ENCODE measurements at regions not wholly inside any gene's neighbourhood (a gene's known extent, or its start where the extent isn't known, plus 50 kb on each side); places are given as distances from the start of the nearest gene placed in this dataset.
"Not testable (repeated sequence)": the region's sequence is repeated elsewhere in the genome, so short reads cannot be mapped to it uniquely, and the experiment has no call there.

GRCh38 chr4:135007400-135007799, 805.8 kb upstream of the PABPC4L start:
- no peak for DNase-seq

- no peak for DNase-seq
These were observed 797.6 kb upstream of the PABPC4L start for GRCh38 chr4:134999169-134999568.

DNA sequence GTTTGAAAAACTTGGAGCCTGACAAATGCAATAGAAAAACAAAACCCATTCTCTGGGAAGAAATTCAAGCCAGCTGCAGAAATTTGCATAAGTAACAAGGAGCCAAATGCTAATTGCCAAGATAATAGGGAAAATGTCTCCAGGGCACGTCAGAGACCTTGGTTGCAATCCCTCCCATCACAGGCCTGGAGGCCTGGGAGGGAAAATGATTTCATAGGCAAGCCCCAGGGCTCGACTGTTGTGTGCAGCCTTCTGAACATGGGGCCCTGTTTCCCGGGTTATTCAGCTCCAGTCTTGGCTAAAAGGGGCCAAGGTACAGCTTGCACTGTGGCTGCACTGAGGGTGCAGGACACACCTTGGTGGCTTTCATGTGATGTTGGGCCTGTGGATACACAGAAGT, 760.4 kb upstream of the PABPC4L start:
- no peak for DNase-seq

DNA sequence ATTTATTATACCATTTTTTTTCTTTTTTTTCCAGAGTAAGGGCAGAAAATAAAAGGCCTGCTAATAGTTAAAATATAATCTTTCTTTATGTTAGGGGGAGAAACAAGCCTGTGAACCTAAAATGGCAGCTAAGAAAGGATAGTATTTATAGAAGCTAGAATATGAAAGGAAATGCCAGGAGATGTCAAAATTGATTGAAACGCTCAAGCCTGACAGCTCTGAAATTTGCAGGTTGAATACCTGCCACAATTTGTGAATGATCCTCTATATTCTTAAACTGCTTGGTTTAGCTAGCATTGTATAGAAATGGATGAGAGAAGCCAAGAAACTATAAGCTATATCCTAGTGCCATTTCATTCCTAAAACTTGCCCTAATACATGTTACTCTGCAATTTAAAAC, 757.3 kb upstream of the PABPC4L start:
- DNase-seq, result no peak

GRCh38 chr4:134955059-134955458, 753.5 kb upstream of the PABPC4L start:
- no peak for DNase-seq

- no peak for DNase-seq
These were observed 751.2 kb upstream of the PABPC4L start for GRCh38 chr4:134952775-134953174.

DNA sequence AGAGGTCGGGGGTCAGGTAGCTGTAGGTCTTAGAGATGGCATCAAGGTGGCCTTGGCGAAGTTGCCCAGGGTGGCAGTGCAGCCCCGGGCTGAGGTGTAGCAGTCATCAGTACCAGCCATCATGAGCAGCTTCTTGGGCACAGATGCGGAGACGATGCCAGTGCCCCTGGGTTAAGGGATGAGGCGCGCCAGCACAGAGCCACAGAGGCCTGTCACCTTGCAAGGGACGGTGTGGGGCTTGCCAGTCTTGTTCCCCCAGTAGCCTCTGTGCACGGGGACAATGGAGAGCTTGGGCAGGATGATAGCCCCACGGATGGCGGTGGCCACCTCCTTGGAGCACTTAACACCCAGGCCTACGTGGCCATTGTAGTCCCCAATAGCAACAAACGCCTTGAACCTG, 750.7 kb upstream of the PABPC4L start:
- no peak for DNase-seq

DNA sequence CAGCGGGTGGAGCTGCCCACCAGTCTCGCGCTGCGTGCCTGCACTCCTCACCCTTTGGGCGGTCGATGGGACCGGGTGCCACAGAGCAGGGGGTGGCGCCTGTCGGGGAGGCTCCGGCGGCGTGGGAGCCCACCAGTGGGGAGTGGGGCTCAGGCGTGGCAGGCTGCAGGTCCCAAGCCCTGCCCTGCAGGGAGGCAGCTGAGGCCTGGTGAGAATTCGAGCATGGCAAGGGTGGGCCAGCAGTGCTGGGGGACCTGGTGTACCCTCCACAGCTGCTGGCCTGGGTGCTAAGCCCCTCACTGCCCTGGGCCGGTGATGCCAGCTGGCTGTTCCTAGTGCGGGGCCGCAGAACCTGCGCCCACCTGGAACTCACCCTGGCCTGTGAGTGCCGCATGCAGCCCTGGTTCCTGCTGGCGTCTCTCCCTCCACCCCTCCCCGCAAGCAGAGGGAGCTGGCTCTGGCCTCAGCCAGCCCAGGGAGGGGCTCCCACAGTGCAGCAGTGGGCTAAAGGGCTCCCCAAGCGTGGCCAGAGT, 746.6 kb upstream of the PABPC4L start:
- DNase-seq, result no peak

- DNase-seq, result no peak
These were observed 742.5 kb upstream of the PABPC4L start for GRCh38 chr4:134944115-134944514.

DNA sequence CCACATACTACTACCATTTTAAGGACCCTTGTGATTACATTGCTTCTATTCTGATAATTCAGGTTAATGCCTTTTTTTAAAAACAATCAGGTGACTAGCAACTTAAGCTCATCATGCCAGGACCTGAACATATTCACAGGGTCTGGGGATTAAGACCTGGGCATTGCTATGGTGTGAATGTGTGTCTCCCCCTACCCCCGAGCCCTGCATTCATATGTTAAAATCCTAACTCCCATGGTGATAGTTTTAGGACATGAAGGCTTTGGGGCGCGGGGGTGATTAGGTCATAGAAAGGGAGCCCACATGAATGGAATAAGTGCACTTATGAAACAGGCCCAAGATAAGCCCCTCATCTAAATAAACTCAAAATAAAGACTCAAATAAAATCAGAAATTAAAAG, 734.4 kb upstream of the PABPC4L start:
- no peak for DNase-seq

GRCh38 chr4:134935320-134935719, 733.7 kb upstream of the PABPC4L start:
- no peak for DNase-seq

- no peak for DNase-seq
These were observed 732.6 kb upstream of the PABPC4L start for GRCh38 chr4:134934036-134934808.

- DNase-seq, result no peak
These were observed 713.8 kb upstream of the PABPC4L start for GRCh38 chr4:134915355-134915754.

DNA sequence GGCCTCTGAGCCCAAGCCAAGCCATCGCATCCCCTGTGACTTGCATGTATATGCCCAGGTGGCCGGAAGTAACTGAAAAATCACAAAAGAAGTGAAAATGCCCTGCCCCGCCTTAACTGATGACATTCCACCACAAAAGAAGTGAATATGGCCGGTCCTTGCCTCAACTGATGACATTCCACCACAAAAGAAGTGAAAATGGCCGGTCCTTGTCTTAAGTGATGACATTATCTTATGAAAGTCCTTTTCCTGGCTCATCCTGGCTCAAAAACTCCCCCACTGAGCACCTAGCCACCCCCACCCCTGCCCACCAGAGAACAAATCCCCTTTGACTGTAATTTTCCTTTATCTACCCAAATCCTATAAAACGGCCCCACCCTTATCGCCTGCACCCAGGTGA, 712.7 kb upstream of the PABPC4L start:
- DNase-seq, result not testable (repeated sequence)

DNA sequence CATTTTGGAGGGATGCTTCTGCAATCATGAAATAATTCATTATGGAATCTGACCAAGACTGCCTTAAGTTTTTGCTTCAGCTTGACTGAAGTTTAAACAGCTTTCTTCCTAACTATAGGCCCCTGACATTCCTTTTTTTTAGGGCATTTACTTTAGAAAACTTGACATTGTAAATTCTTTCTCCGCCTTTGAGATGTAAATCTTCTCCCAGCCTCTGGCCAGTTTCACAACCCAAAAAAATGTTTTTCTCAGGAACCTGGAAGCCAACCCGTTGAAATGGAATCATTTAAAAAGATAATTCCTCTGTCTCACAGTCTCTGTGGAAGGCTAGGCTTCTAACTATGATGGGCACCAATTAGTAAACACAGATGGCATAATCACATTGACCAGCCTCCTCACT, 710.4 kb upstream of the PABPC4L start:
- DNase-seq, result no peak

DNA sequence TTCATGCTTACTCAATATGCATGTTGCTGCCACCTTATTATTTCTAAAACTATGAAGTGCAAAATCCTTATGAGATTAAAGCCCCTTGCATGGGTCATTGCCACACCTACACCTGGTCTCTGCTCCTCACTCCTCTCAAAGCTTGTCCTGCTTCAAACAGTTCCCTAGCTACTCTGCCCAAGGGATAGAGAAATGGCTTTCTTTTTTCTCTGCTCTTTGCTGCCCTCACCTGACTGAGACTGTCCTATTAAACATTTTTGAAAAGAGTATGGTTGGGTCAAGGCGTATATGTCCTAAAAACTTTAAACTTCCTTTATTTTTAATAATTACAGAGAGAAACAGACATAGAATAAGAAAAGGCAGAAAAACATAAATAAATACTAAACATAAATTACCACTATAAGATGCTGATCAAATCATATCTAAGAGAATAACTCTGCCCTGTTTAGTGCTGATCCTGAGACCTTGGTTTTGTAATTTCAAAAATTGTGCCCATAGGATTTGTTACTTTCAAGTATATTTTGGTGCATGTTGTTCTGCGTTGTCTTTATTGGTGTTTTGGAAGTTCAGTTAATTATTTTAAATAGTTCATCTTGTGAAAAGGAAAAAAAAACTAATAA, 704.9 kb upstream of the PABPC4L start:
- no peak for DNase-seq

- DNase-seq, result no peak
These were observed 703.5 kb upstream of the PABPC4L start for GRCh38 chr4:134905061-134905460.

GRCh38 chr4:134888156-134888555, 686.6 kb upstream of the PABPC4L start:
- peak; percentile 9 for DNase-seq

GRCh38 chr4:134885436-134885835, 683.8 kb upstream of the PABPC4L start:
- DNase-seq, result no peak

- no peak for DNase-seq
These were observed 682.4 kb upstream of the PABPC4L start for GRCh38 chr4:134883831-134884449.

GRCh38 chr4:134879019-134879418, 677.4 kb upstream of the PABPC4L start:
- no peak for DNase-seq

GRCh38 chr4:134867027-134867426, 665.4 kb upstream of the PABPC4L start:
- no peak for DNase-seq

DNA sequence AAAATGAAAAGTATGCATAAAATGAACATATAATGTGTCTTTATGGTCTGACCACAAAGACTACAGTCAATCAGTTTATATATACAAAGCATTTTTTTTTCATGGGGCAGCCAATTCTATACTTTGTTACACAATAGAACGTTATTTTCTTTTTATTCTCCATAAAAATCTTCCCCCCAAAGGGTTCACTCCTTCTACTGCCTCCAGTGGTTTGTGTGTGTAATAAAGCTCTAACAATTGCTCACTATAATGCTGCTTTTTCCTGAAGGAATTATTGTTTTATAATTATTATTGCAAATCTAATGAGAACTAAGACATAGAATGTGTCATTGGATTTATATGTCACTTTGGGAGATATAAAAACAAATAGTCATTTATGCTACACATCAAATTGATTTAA, 664.1 kb upstream of the PABPC4L start:
- no peak for DNase-seq

- no peak for DNase-seq
These were observed 660.5 kb upstream of the PABPC4L start for GRCh38 chr4:134862116-134862515.
